HL-60 (cell line): ENCODE measurements at regions not wholly inside any gene's neighbourhood (a gene's known extent, or its start where the extent isn't known, plus 50 kb on each side); places are given as distances from the start of the nearest gene placed in this dataset.

Experiments used
- CTCF ChIP-seq: IDR thresholded peaks from one replicate; pipeline ENCODE4 v1.5.1; 2011; ENCODE audit warnings: low read length, control low read depth, inconsistent platforms; ENCODE audit not compliant: insufficient read depth
- GABPA ChIP-seq: IDR thresholded peaks from 2 replicates; pipeline ENCODE4 v1.6.1; 2012; ENCODE audit warnings: low read depth
- POLR2AphosphoS5 ChIP-seq: IDR thresholded peaks from 2 replicates; pipeline ENCODE4 v1.6.1; 2012; ENCODE audit warnings: low read depth
- REST ChIP-seq: IDR thresholded peaks from 2 replicates; pipeline ENCODE4 v1.6.1; 2012; ENCODE audit warnings: low read depth; ENCODE audit not compliant: insufficient replicate concordance

- TF ChIP-seq CTCF (no peak), REST (no peak), POLR2AphosphoS5 (no peak), GABPA (0 out of 2 replicates have a peak, but pooled peaks have one; percentile 52)
These were observed 110.3 kb upstream of the CHRM3 start for GRCh38 chr1:239276051-239276450.
